Left lung (tissue), 4 donors: ENCODE measurements at regions not wholly inside any gene's neighbourhood (a gene's known extent, or its start where the extent isn't known, plus 50 kb on each side); places are given as distances from the start of the nearest gene placed in this dataset.
A peak's percentile ranks its signal among the peaks of the same experiment; 100 is the strongest.
"Not testable (repeated sequence)": the region's sequence is repeated elsewhere in the genome, so short reads cannot be mapped to it uniquely, and the experiment has no call there.

ENCODE experiments used
- ATAC-seq: fragments of 200-7000 bp; cut with Tn5 transposase; one replicate; pipeline ENCODE4 v1.9.1; 2020; ENCODE audit warnings: moderate library complexity
- DNase-seq, 4 donors: peaks; one replicate each; pipeline ENCODE4 v3.0.0-alpha.2; 2013 to 2020
- H3K27ac ChIP-seq, 2 donors: fragments of 200-600 bp; sonication (generic) in 1 of 2; one replicate each; pipeline versions ENCODE4 v1.5.0 to v1.8.0; 2020 to 2021
- H3K27me3 ChIP-seq, 2 donors: fragments of 200-600 bp; sonication (generic) in 1 of 2; one replicate each; pipeline versions ENCODE4 v1.5.0 to v1.8.0; 2020 to 2021
- H3K36me3 ChIP-seq, 2 donors: fragments of 200-600 bp; sonication (generic) in 1 of 2; one replicate each; pipeline versions ENCODE4 v1.5.0 to v1.8.0; 2020 to 2021
- H3K4me1 ChIP-seq, 2 donors: fragments of 200-600 bp; one replicate each; pipeline ENCODE4 v1.8.0; 2021
- H3K4me3 ChIP-seq, 2 donors: fragments of 200-600 bp; sonication (generic) in 1 of 2; one replicate each; pipeline versions ENCODE4 v1.5.0 to v1.8.0; 2020 to 2021; ENCODE audit warnings: mild to moderate bottlenecking in 1 of 2
- H3K9me3 ChIP-seq, 2 donors: fragments of 200-600 bp; sonication (generic) in 1 of 2; one replicate each; pipeline versions ENCODE4 v1.5.0 to v1.8.0; 2020 to 2021
- intact Hi-C, 2 donors: fragments of 100-400 bp; cut with DNase I; formaldehyde crosslinking; loops; one replicate each; pipeline versions ENCODE4 v1.11.2 to v1.14.2; 2022
- TF ChIP-seq, protein P1 (sequence below), 2 donors: fragments of 200-600 bp; sonication (generic) in 1 of 2; IDR thresholded peaks; one replicate each; pipeline versions ENCODE4 v1.5.0 to v1.8.0; 2021; ENCODE audit warnings: antibody characterized with exemption in 2 of 2
- donor health status: DM: no; HTN: yes; CAD: no.
- donor health status: DM: no; HTN: no; CAD: no.

DNA sequence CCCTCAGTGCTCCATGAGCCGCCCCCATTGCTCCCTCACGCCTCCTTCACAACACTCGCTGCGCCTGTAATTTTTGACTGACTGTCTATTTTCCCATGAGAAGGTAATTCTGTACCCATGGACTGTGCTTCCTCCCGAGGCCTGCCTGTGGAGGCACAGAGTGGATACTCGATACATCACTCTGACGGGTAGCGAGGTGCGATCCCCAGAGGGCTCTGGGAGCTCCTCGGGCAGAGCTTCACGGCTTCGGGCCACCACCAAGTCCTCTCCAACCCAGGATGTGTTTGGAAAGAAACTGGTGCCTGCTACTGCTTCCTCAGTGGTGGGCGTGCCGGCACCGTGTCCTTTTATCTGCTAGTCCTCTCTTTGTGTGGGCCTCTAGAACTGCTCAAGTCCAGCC, 108.6 kb upstream of the DLG1 start:
- intact Hi-C loops = no loop called here
- DNase-seq (no peak), ATAC-seq (no peak)
- Histone ChIP-seq H3K36me3 (no peaks in the 10 kb centered on the region), H3K9me3 (peaks cover 0 to 7% of the 10 kb centered on the region in 2 donors), H3K27me3 (no peaks in the 10 kb centered on the region), H3K27ac (no peak overlapping the region), H3K4me1 (no peaks in the 10 kb centered on the region), H3K4me3 (no peak overlapping the region)
- TF ChIP-seq, protein P1, sequence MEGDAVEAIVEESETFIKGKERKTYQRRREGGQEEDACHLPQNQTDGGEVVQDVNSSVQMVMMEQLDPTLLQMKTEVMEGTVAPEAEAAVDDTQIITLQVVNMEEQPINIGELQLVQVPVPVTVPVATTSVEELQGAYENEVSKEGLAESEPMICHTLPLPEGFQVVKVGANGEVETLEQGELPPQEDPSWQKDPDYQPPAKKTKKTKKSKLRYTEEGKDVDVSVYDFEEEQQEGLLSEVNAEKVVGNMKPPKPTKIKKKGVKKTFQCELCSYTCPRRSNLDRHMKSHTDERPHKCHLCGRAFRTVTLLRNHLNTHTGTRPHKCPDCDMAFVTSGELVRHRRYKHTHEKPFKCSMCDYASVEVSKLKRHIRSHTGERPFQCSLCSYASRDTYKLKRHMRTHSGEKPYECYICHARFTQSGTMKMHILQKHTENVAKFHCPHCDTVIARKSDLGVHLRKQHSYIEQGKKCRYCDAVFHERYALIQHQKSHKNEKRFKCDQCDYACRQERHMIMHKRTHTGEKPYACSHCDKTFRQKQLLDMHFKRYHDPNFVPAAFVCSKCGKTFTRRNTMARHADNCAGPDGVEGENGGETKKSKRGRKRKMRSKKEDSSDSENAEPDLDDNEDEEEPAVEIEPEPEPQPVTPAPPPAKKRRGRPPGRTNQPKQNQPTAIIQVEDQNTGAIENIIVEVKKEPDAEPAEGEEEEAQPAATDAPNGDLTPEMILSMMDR (IDR thresholded peaks at IDR 0.05) = no peak

DNA sequence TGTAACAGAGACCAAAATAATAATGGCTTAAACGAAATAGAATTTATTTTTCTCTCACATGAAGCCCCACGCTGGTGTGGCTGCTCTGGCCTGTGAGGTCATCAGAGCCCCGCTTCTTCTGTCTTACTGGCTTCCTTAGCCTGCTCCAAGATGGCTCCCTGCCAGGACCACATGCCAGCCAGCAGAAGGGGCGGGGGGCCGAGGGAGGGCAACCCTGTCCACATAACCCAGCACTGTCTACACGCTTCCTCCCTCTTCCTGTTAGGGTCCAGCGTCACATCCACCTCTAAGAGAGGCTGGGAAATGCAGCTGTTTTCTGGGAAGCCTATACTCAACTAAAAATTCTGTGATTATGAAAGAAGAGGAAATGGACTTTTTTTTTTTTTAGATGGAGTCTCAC, 107.9 kb upstream of the DLG1 start:
- Histone ChIP-seq H3K36me3 (no peaks in the 10 kb centered on the region), H3K27ac (no peak overlapping the region), H3K4me1 (no peaks in the 10 kb centered on the region), H3K4me3 (no peak overlapping the region), H3K9me3 (peaks cover 0 to 7% of the 10 kb centered on the region in 2 donors), H3K27me3 (no peaks in the 10 kb centered on the region)
- intact Hi-C loops = no loop called here
- DNase-seq = peak in 1 of 4 donors; percentile 56
- TF ChIP-seq, protein P1 (IDR thresholded peaks at IDR 0.05) = no peak
- peak; percentile 36 for ATAC-seq

DNA sequence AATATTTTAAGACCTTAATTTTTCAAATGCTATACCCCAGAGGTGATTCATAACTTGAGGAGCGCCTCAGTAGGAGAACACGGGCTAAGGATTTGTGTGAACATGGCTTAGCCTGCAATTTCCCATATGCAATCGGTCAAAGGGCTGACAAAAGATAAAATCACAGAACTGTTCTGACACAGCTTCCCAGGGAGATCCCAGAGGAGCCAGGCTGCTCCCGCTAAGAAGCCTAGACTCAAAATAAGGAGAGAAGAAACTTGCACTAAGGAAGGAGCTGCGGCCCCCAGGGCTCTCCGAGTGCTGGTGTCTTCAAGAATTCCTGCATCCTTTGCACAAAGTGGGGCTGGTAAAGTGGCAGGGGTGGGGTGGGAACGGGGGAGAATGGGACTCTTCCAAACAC, 106.3 kb upstream of the DLG1 start:
- DNase-seq = no peak
- Histone ChIP-seq H3K4me1 (no peaks in the 10 kb centered on the region), H3K27me3 (no peaks in the 10 kb centered on the region), H3K9me3 (peaks cover 0 to 2% of the 10 kb centered on the region in 2 donors), H3K27ac (no peak overlapping the region), H3K36me3 (no peaks in the 10 kb centered on the region), H3K4me3 (no peak overlapping the region)
- intact Hi-C loops = no loop called here
- TF ChIP-seq, protein P1 (IDR thresholded peaks at IDR 0.05) = no peak
- no peak for ATAC-seq

DNA sequence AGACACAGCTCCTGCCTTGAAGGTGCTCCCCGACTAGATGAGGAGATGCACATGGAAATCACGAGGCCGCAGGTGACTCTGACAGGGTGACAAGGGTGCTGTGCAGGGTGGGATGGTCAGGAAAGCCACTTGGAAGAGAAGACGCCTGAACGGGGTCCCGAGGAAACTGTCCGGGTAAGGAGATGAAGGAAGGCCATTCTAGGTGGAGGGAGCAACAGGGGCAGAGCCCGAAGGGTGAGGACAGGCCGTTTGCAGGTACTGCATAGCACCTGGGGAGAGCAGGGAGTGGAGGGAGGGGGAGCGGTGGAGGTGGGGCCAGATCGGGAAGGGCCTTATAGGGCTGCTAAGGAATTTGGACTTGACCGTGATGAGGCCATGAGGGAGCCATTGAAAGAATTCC, 105.6 kb upstream of the DLG1 start:
- TF ChIP-seq, protein P1 (IDR thresholded peaks at IDR 0.05) = no peak
- DNase-seq (no peak), ATAC-seq (no peak)
- Histone ChIP-seq H3K36me3 (no peaks in the 10 kb centered on the region), H3K27ac (no peak overlapping the region), H3K4me3 (no peak overlapping the region), H3K27me3 (no peaks in the 10 kb centered on the region), H3K4me1 (no peaks in the 10 kb centered on the region), H3K9me3 (no peaks in the 10 kb centered on the region)
- intact Hi-C loops = no loop called here

DNA sequence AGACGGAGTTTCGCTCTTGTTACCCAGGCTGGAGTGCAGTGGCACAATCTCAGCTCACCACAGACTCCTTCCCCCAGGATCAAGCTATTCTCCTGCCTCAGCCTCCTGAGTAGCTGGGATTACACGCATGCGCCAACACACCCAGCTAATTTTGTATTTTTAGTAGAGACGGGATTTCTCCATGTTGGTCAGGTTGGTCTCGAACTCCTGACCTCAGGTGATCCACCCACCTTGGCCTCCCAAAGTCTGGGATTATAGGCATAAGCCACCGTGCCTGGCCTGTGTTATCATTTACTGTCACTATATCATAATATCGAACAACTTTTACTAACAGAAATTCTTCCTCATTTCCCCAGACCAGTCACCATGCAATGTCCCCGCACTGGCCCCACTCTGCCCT, 104.0 kb upstream of the DLG1 start:
- H3K4me3 ChIP-seq, H3K9me3 ChIP-seq, DNase-seq, H3K27me3 ChIP-seq, ATAC-seq, H3K27ac ChIP-seq, H3K36me3 ChIP-seq, H3K4me1 ChIP-seq, intact Hi-C loops: not testable (repeated sequence)

DNA sequence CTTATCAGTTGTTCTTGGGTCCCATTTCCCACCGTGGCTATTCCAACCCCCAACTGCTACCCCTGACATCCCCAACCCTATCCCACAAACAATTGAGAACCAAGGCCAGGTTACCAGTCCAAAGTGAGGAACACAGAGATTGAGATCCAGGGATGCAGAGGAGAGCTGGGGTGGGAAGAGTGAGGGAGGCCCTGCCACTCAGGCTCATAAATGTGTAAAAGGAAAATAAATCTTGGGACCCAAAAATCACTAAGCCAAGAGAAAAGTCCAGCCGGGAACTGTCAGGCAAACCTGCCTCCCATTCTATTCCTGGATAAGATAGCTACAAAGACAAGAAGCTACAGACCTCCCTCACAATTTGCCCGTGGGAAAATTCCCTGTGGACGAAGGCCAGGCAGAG, 101.1 kb upstream of the DLG1 start:
- intact Hi-C loops = no loop called here
- H3K9me3 ChIP-seq = no peaks in the 10 kb centered on the region

More for the DNA sequence above, 101.1 kb upstream of the DLG1 start:
- DNase-seq = no peak
- Histone ChIP-seq H3K4me3 (no peak overlapping the region), H3K36me3 (no peaks in the 10 kb centered on the region), H3K27me3 (no peaks in the 10 kb centered on the region), H3K27ac (no peak overlapping the region), H3K4me1 (no peaks in the 10 kb centered on the region)
- no peak for ATAC-seq
- TF ChIP-seq, protein P1 (IDR thresholded peaks at IDR 0.05) = no peak
